ENCODE measurements at regions not wholly inside any gene's neighbourhood (a gene's known extent, or its start where the extent isn't known, plus 50 kb on each side); places are given as distances from the start of the nearest gene placed in this dataset.

- CTCF ChIA-PET, result no interaction called here
- Mint-ChIP-seq H3K36me3 (ENCODE audit: low read depth) (no peaks in the 10 kb centered on the region), H3K4me1 (ENCODE audit: low read depth) (no peaks in the 10 kb centered on the region)
Measured at GRCh38 chr1:115475252-115475651, 137.2 kb upstream of the NGF start.

GRCh38 chr1:115473986-115474565 is 136.0 kb upstream of the NGF start:
- Mint-ChIP-seq H3K4me1 (ENCODE audit: low read depth) (peaks cover 3% of the 10 kb centered on the region), H3K27me3 (ENCODE audit: low read depth) (peaks cover 11% of the 10 kb centered on the region), H3K27ac (no peak overlapping the region), H3K9me3 (no peaks in the 10 kb centered on the region), H3K4me3 (no peak overlapping the region), H3K36me3 (ENCODE audit: low read depth) (no peaks in the 10 kb centered on the region)
- no peak for DNase-seq
- intact Hi-C loops (cut with micrococcal nuclease), result no loop called here
- CTCF ChIA-PET, result no interaction called here

More at GRCh38 chr1:115475252-115475651, 137.2 kb upstream of the NGF start:
- Mint-ChIP-seq H3K9me3 (no peaks in the 10 kb centered on the region), H3K4me3 (no peak overlapping the region), H3K27ac (no peak overlapping the region), H3K27me3 (ENCODE audit: low read depth) (peaks cover 11% of the 10 kb centered on the region)
- intact Hi-C loops (cut with micrococcal nuclease), result no loop called here
- DNase-seq, result no peak

- intact Hi-C loops (cut with micrococcal nuclease), result loop anchor here (1.0 kb wide), 2 partner anchors 195 to 331 kb away; no protein-coding TSS in a partner anchor
- Mint-ChIP-seq H3K4me3 (no peak overlapping the region), H3K9me3 (no peaks in the 10 kb centered on the region), H3K4me1 (ENCODE audit: low read depth) (peaks cover 3% of the 10 kb centered on the region), H3K27me3 (ENCODE audit: low read depth) (peaks cover 11% of the 10 kb centered on the region), H3K27ac (no peak overlapping the region), H3K36me3 (ENCODE audit: low read depth) (no peaks in the 10 kb centered on the region)
- peak; percentile 42 for DNase-seq
- CTCF ChIA-PET, result interaction anchor here (0.5 to 3.1 kb wide), 10 partner anchors 22 to 332 kb away, joined by 3 to 17 read pairs (median 4); no protein-coding TSS in a partner anchor
Measured at GRCh38 chr1:115469703-115470476, 131.8 kb upstream of the NGF start.

GRCh38 chr1:115467790-115468189 is 129.7 kb upstream of the NGF start:
- Mint-ChIP-seq H3K27ac (no peak overlapping the region), H3K27me3 (ENCODE audit: low read depth) (peaks cover 6% of the 10 kb centered on the region), H3K4me3 (no peak overlapping the region), H3K36me3 (ENCODE audit: low read depth) (no peaks in the 10 kb centered on the region), H3K9me3 (no peaks in the 10 kb centered on the region), H3K4me1 (ENCODE audit: low read depth) (peaks cover 3% of the 10 kb centered on the region)
- no peak for DNase-seq
- CTCF ChIA-PET, result interaction anchor here (1.2 to 3.1 kb wide), 2 partner anchors 8 to 330 kb away, joined by 3 to 17 read pairs; no protein-coding TSS in a partner anchor
- intact Hi-C loops (cut with micrococcal nuclease), result no loop called here

- Mint-ChIP-seq H3K4me1 (ENCODE audit: low read depth) (peaks cover 3% of the 10 kb centered on the region), H3K9me3 (no peaks in the 10 kb centered on the region), H3K4me3 (no peak overlapping the region), H3K27me3 (ENCODE audit: low read depth) (peaks cover 6% of the 10 kb centered on the region), H3K27ac (no peak overlapping the region), H3K36me3 (ENCODE audit: low read depth) (no peaks in the 10 kb centered on the region)
- DNase-seq, result no peak
- intact Hi-C loops (cut with micrococcal nuclease), result no loop called here
- CTCF ChIA-PET, result interaction anchor here (0.7 kb wide), 1 partner anchor 102 kb away, joined by 5 read pairs; no protein-coding TSS in a partner anchor
Measured at GRCh38 chr1:115467196-115467595, 129.1 kb upstream of the NGF start.

- Mint-ChIP-seq H3K36me3 (ENCODE audit: low read depth) (no peaks in the 10 kb centered on the region), H3K27ac (no peak overlapping the region), H3K27me3 (ENCODE audit: low read depth) (no peaks in the 10 kb centered on the region), H3K4me1 (ENCODE audit: low read depth) (peaks cover 3% of the 10 kb centered on the region), H3K9me3 (no peaks in the 10 kb centered on the region), H3K4me3 (no peak overlapping the region)
- CTCF ChIA-PET, result no interaction called here
- intact Hi-C loops (cut with micrococcal nuclease), result no loop called here
- no peak for DNase-seq
Measured at GRCh38 chr1:115466433-115466832, 128.4 kb upstream of the NGF start.

GRCh38 chr1:115465802-115466363 is 127.8 kb upstream of the NGF start:
- Mint-ChIP-seq H3K9me3 (no peaks in the 10 kb centered on the region), H3K36me3 (ENCODE audit: low read depth) (no peaks in the 10 kb centered on the region), H3K4me1 (ENCODE audit: low read depth) (peaks cover 3% of the 10 kb centered on the region), H3K4me3 (no peak overlapping the region), H3K27ac (no peak overlapping the region), H3K27me3 (ENCODE audit: low read depth) (no peaks in the 10 kb centered on the region)
- CTCF ChIA-PET, result interaction anchor here (0.6 kb wide), 1 partner anchor 265 kb away, joined by 3 read pairs; no protein-coding TSS in a partner anchor
- intact Hi-C loops (cut with micrococcal nuclease), result no loop called here
- no peak for DNase-seq

DNA sequence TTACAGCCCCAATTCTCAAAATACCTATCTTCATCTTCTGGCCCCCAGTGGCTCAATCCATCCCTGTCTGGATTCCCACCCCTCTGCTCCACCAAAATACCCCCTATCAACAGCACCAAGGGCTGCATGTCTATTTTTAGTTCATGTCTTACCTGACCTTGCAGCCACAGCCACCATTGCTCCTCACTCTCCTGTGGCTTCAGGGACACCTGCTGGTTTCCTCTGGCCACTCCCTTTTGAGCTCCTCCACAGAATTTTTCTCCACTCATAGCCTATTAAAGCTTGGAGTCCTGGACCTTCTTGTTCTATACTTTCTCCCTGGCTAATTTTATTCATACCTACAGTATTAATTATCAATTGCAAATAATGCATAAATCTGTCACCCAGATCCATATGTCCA is 125.3 kb upstream of the NGF start:
- no peaks in the 10 kb centered on the region for H3K27me3 Mint-ChIP-seq (ENCODE audit: low read depth)
- no peak overlapping the region for H3K27ac Mint-ChIP-seq
- H3K4me3 Mint-ChIP-seq, result no peak overlapping the region
- intact Hi-C loops (cut with micrococcal nuclease), result no loop called here
- no peaks in the 10 kb centered on the region for H3K9me3 Mint-ChIP-seq
- H3K4me1 Mint-ChIP-seq (ENCODE audit: low read depth), result no peaks in the 10 kb centered on the region
- H3K36me3 Mint-ChIP-seq (ENCODE audit: low read depth), result no peaks in the 10 kb centered on the region
- DNase-seq, result no peak
- CTCF ChIA-PET, result interaction anchor here (1.0 kb wide), 1 partner anchor 61 kb away, joined by 3 read pairs; no protein-coding TSS in a partner anchor

DNA sequence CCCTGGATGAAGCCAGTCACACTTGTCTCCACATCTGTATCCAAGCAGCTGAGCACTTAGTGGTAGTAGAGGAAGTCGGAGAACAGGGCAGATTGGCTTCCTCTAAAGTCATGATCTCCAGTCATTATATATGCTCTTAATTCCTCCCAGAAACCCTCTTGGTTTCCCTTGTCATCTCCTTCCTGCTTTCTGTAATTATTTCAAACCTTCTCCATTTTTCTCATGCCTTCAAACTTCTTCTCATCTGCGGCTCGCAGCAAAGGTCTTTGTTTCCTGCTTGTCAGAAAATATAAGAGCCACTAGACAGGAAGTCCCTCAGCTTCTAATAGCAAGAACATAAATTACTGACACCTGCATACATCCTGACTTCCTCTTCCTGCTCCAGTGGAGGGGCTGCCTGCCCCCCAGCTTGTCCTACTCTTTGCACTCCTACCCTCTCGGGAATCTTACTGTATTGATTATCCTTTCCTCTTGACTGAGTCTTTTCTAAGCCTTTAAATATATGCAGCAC is 124.6 kb upstream of the NGF start:
- no peaks in the 10 kb centered on the region for H3K9me3 Mint-ChIP-seq
- H3K36me3 Mint-ChIP-seq (ENCODE audit: low read depth), result no peaks in the 10 kb centered on the region
- H3K4me3 Mint-ChIP-seq, result no peak overlapping the region
- no peak for DNase-seq
- no peaks in the 10 kb centered on the region for H3K27me3 Mint-ChIP-seq (ENCODE audit: low read depth)
- intact Hi-C loops (cut with micrococcal nuclease), result no loop called here
- H3K27ac Mint-ChIP-seq, result no peak overlapping the region
- CTCF ChIA-PET, result interaction anchor here (0.6 to 1.0 kb wide), 3 partner anchors 11 to 105 kb away, joined by 3 read pairs; no protein-coding TSS in a partner anchor
- H3K4me1 Mint-ChIP-seq (ENCODE audit: low read depth), result no peaks in the 10 kb centered on the region

DNA sequence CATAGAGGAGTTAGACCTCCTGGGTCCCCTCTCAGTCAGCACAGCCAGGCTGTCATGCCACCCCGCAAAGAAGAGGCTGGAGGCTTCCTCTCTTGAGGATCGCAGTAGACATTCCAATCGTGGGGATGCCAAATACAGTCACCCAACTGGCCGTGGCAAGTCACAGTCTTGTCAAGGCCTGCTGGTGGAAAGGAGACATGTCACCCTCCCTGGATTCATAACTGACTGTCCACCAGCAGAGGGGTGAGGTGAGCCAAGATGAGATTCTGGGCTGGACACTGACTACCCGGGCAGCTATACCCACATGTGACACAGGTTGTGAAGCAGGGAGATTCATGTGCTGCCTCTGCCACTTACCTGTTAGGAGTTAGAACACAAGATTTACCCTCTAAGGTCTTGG is 123.5 kb upstream of the NGF start:
- Mint-ChIP-seq H3K27me3 (ENCODE audit: low read depth) (no peaks in the 10 kb centered on the region), H3K9me3 (no peaks in the 10 kb centered on the region), H3K4me3 (no peak overlapping the region), H3K36me3 (ENCODE audit: low read depth) (no peaks in the 10 kb centered on the region), H3K27ac (no peak overlapping the region), H3K4me1 (ENCODE audit: low read depth) (no peaks in the 10 kb centered on the region)
- intact Hi-C loops (cut with micrococcal nuclease), result no loop called here
- CTCF ChIA-PET, result no interaction called here
- no peak for DNase-seq

DNA sequence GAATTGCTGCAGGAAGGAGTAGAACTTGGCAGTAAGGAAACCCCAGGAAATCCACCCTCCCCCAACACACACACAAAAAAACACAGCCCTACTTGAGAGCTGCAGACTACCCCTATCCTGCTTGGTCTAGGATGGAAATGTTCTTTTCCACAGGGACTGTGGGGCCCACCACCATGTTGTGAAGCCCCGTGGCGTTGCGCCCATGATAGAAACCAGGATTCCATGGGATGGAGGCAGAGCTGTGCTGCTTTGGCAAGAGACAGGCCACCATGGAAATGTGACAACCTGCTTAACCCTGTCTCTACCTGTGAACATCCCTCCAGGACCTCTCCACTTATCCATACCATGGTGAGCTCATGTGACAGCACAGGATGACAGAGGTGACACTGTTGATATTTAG is 121.1 kb upstream of the NGF start:
- no peak overlapping the region for H3K27ac Mint-ChIP-seq
- intact Hi-C loops (cut with micrococcal nuclease), result no loop called here
- CTCF ChIA-PET, result interaction anchor here (0.7 kb wide), 1 partner anchor 9 kb away, joined by 3 read pairs; no protein-coding TSS in a partner anchor

GRCh38 chr1:115458426-115459114 is 120.5 kb upstream of the NGF start:
- Mint-ChIP-seq H3K4me3 (no peak overlapping the region), H3K4me1 (ENCODE audit: low read depth) (no peaks in the 10 kb centered on the region), H3K27me3 (ENCODE audit: low read depth) (no peaks in the 10 kb centered on the region), H3K9me3 (no peaks in the 10 kb centered on the region), H3K27ac (no peak overlapping the region), H3K36me3 (ENCODE audit: low read depth) (no peaks in the 10 kb centered on the region)
- intact Hi-C loops (cut with micrococcal nuclease), result no loop called here
- CTCF ChIA-PET, result no interaction called here
- no peak for DNase-seq

More for the DNA sequence above, 121.1 kb upstream of the NGF start:
- Mint-ChIP-seq H3K4me1 (ENCODE audit: low read depth) (no peaks in the 10 kb centered on the region), H3K27me3 (ENCODE audit: low read depth) (no peaks in the 10 kb centered on the region), H3K4me3 (no peak overlapping the region), H3K9me3 (no peaks in the 10 kb centered on the region), H3K36me3 (ENCODE audit: low read depth) (no peaks in the 10 kb centered on the region)
- DNase-seq, result no peak

Measured in activated naive CD4-positive, alpha-beta T cell treated with anti-CD3 and anti-CD28 coated beads for 36 hours (primary cell).